ENCODE measurements at regions not wholly inside any gene's neighbourhood (a gene's known extent, or its start where the extent isn't known, plus 50 kb on each side); places are given as distances from the start of the nearest gene placed in this dataset.
"Not testable (repeated sequence)": the region's sequence is repeated elsewhere in the genome, so short reads cannot be mapped to it uniquely, and the experiment has no call there.

GRCh38 chr13:65582160-65582559 is 1648.0 kb downstream of the PCDH9 start:
- peak overlapping the region in 1 of 6 donors; percentile 43 for H3K27ac Mint-ChIP-seq
- ATAC-seq (ENCODE audit: low read depth in 2 of 2) (no peak), DNase-seq (no peak)
- no peak overlapping the region for H3K4me3 Mint-ChIP-seq
- H3K4me1 Mint-ChIP-seq = no peaks in the 10 kb centered on the region
- peaks cover 0 to 4% (median 0%) of the 10 kb centered on the region in 7 donors for H3K9me3 Mint-ChIP-seq
- no peaks in the 10 kb centered on the region for H3K27me3 Mint-ChIP-seq
- no peaks in the 10 kb centered on the region for H3K36me3 Mint-ChIP-seq

- H3K27ac Mint-ChIP-seq; H3K4me1 Mint-ChIP-seq; H3K27me3 Mint-ChIP-seq; H3K4me3 Mint-ChIP-seq; H3K36me3 Mint-ChIP-seq; DNase-seq; ATAC-seq (ENCODE audit: low read depth in 2 of 2): not testable (repeated sequence)
- peaks cover 0 to 13% (median 4%) of the 10 kb centered on the region in 7 donors for H3K9me3 Mint-ChIP-seq
Observed at GRCh38 chr13:65564561-65564960, 1665.6 kb downstream of the PCDH9 start.

DNA sequence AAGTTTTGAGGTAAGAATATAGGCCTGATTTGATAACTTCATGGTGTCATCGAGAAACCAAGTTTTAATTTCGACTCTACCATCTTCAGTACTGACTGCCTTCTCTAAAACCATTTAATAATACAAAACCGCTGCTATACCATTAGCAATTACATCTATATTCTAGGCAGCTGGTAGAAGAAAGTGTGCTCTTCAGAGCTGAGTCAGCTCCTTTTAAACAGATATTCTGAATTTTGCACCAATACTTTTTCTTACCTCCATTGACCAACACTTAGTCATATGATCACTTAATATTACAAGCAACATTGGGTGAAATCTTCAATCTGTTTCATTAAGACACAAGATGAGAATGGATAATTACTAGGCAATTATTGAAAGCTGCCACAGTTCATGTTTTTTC is 1667.8 kb downstream of the PCDH9 start:
- Mint-ChIP-seq H3K9me3 (peaks cover 0 to 9% (median 2%) of the 10 kb centered on the region in 7 donors), H3K27ac (no peak overlapping the region), H3K27me3 (no peaks in the 10 kb centered on the region), H3K4me1 (no peaks in the 10 kb centered on the region), H3K36me3 (no peaks in the 10 kb centered on the region), H3K4me3 (no peak overlapping the region)
- ATAC-seq (ENCODE audit: low read depth in 2 of 2) (no peak), DNase-seq (no peak)

GRCh38 chr13:65560936-65561335 is 1669.2 kb downstream of the PCDH9 start:
- Mint-ChIP-seq H3K4me1 (no peaks in the 10 kb centered on the region), H3K4me3 (no peak overlapping the region), H3K9me3 (peaks cover 0 to 5% (median 2%) of the 10 kb centered on the region in 7 donors), H3K27ac (no peak overlapping the region), H3K27me3 (no peaks in the 10 kb centered on the region), H3K36me3 (no peaks in the 10 kb centered on the region)
- ATAC-seq (ENCODE audit: low read depth in 2 of 2) (no peak), DNase-seq (no peak)

DNA sequence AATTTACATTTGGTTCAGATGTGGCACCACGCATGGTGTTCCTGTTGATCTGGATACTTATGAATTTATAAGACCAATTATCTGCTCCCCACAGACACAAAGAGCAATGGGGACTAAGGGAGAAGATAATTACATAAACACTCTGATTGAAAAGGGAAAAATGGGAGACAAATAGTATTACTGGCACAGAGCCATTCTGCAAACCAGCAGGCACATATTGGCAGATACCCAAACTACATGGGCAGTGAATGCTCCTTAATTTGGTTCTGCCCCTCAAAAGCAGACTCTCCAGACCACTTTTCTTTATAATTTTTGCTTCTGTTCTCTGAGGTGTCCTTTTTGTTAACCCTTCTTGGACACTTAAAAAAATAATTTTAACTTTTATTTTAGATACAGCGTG is 1674.2 kb downstream of the PCDH9 start:
- H3K27ac Mint-ChIP-seq = no peak overlapping the region
- H3K4me1 Mint-ChIP-seq = no peaks in the 10 kb centered on the region
- DNase-seq (no peak), ATAC-seq (ENCODE audit: low read depth in 2 of 2) (no peak)
- no peaks in the 10 kb centered on the region for H3K36me3 Mint-ChIP-seq
- H3K9me3 Mint-ChIP-seq = peaks cover 2 to 14% (median 9%) of the 10 kb centered on the region in 7 donors
- H3K27me3 Mint-ChIP-seq = no peaks in the 10 kb centered on the region
- no peak overlapping the region for H3K4me3 Mint-ChIP-seq

DNA sequence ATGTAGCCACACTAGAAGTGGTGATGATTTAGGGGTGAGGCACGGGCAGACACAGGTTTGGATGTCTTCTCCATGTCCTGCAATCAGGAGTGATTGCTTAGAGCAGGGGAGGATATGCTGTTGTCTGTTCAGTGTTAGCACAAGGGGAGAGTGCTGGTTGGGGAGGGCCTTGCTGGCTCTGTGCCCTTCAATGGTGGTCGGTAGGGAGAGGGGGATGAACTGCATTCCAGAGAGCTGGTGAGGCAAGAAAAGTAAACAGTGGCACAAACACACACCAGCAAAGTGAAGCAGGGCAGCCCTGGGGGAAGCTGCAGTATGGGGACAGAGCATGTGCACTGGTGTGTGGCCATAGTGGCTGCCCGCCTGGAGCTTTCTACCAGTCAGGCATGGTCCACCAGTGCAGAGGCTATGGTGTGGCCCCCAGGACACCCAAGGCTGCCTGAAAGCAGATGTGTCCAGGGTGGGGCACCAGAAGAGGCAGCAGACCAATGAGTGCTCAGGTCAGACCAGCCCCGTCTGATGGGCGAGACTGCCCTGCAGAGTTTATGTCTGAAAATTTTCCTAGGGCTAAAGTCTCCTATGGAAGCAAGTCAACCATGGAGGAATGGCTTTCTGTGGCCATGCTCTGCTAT is 1676.9 kb downstream of the PCDH9 start:
- Mint-ChIP-seq H3K27me3 (no peaks in the 10 kb centered on the region), H3K27ac (no peak overlapping the region), H3K9me3 (peaks cover 7 to 29% (median 10%) of the 10 kb centered on the region in 7 donors), H3K36me3 (no peaks in the 10 kb centered on the region), H3K4me1 (no peaks in the 10 kb centered on the region), H3K4me3 (no peak overlapping the region)
- DNase-seq (no peak), ATAC-seq (ENCODE audit: low read depth in 2 of 2) (no peak)

DNA sequence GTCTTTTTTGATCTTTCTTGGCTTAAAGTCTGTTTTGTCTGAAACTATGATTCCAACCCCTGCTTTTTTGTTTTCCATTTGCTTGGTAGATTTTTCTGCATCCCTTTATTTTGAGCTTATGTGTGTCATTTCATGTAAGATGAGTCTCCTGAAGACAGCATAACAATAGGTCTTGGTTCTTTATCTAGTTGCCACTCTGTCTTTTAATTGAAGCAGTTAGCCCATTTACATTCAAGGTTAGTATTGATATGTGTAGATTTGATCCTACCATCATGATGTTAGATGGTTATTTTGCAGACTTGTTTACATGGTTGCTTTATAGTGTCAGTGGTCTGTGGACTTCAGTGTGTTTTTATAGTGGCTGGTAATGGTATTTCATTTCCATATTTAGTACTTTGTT is 1678.9 kb downstream of the PCDH9 start:
- no peaks in the 10 kb centered on the region for H3K27me3 Mint-ChIP-seq
- H3K9me3 Mint-ChIP-seq = peaks cover 10 to 37% (median 13%) of the 10 kb centered on the region in 7 donors
- no peak overlapping the region for H3K4me3 Mint-ChIP-seq
- no peaks in the 10 kb centered on the region for H3K36me3 Mint-ChIP-seq
- no peak overlapping the region for H3K27ac Mint-ChIP-seq
- H3K4me1 Mint-ChIP-seq = no peaks in the 10 kb centered on the region
- ATAC-seq (ENCODE audit: low read depth in 2 of 2) (no peak), DNase-seq (no peak)

DNA sequence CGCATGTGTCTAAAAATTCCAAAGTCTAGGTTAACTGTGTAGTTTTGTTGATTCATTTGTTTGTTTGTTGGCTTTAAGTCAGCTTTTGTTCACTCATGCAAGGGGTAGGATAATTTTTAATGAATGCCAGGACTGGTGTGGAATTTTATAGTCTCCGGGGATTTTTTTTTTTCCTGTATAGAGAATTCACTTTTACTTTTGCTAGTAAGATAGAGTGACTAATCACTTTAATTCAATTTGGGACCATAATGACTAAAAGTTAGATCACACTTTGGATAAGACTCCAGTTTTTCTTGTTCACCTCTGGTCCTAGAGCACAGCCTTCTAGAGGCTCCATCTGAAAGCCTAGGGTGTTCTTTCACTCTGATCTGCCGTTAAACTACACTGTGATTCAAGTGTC is 1690.0 kb downstream of the PCDH9 start:
- Mint-ChIP-seq H3K4me3 (no peak overlapping the region), H3K27me3 (no peaks in the 10 kb centered on the region), H3K4me1 (no peaks in the 10 kb centered on the region), H3K9me3 (peaks cover 0 to 4% (median 0%) of the 10 kb centered on the region in 7 donors), H3K36me3 (no peaks in the 10 kb centered on the region), H3K27ac (no peak overlapping the region)
- ATAC-seq (ENCODE audit: low read depth in 2 of 2) (no peak), DNase-seq (no peak)

GRCh38 chr13:65535370-65535769 is 1694.8 kb downstream of the PCDH9 start:
- H3K4me1 Mint-ChIP-seq = no peaks in the 10 kb centered on the region
- DNase-seq (no peak), ATAC-seq (ENCODE audit: low read depth in 2 of 2) (no peak)
- peaks cover 0 to 6% (median 0%) of the 10 kb centered on the region in 7 donors for H3K9me3 Mint-ChIP-seq
- H3K27me3 Mint-ChIP-seq = no peaks in the 10 kb centered on the region
- no peak overlapping the region for H3K27ac Mint-ChIP-seq
- H3K36me3 Mint-ChIP-seq = no peaks in the 10 kb centered on the region
- H3K4me3 Mint-ChIP-seq = no peak overlapping the region

DNA sequence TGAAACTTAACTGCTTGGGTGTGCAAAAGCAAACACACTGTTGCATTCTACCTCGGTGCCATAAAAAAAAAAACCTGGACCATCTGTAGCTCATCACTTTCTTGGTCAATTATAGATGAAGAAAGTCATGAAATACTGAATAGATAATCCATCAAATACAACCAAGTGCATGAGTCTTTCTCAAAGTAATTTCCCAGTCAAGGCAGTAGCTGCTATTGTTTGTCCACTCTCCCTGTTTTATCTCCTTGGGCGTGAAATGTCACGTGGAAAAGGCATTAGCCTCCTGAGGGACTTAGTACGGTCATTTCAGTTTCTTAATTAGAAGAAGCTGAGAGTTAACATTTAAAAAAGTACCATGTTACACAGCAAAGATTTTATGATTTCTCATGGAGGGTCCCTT is 1697.9 kb downstream of the PCDH9 start:
- Mint-ChIP-seq H3K27ac (no peak overlapping the region), H3K27me3 (no peaks in the 10 kb centered on the region), H3K36me3 (no peaks in the 10 kb centered on the region), H3K4me1 (no peaks in the 10 kb centered on the region), H3K9me3 (peaks cover 0 to 10% (median 0%) of the 10 kb centered on the region in 7 donors), H3K4me3 (no peak overlapping the region)
- ATAC-seq (ENCODE audit: low read depth in 2 of 2) (no peak), DNase-seq (no peak)

DNA sequence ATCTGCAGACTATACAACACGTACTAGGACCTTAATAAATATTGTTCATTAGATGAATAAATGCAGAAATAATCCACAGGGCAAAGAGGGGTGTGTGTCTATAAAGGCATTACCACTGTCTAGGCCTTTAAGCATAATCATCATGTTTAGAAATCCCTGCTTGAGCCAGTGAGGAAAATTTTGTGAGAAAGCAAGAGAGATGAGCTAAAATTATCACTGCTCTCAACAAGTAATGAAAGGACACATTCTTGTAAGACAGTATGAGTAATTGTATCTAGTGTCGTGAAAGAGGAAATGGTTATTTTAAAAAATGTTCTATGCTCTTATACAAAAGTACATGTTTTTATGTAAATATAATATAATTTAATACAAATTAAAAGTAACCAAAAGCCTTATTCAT is 1699.4 kb downstream of the PCDH9 start:
- H3K27ac Mint-ChIP-seq = no peak overlapping the region
- H3K4me3 Mint-ChIP-seq = no peak overlapping the region
- ATAC-seq (ENCODE audit: low read depth in 2 of 2) = no peak
- DNase-seq = no peak
- H3K36me3 Mint-ChIP-seq = no peaks in the 10 kb centered on the region
- H3K27me3 Mint-ChIP-seq = no peaks in the 10 kb centered on the region
- no peaks in the 10 kb centered on the region for H3K4me1 Mint-ChIP-seq
- H3K9me3 Mint-ChIP-seq = peaks cover 0 to 14% (median 0%) of the 10 kb centered on the region in 7 donors

- Mint-ChIP-seq H3K27me3 (no peaks in the 10 kb centered on the region), H3K27ac (no peak overlapping the region), H3K4me1 (no peaks in the 10 kb centered on the region), H3K4me3 (no peak overlapping the region), H3K36me3 (no peaks in the 10 kb centered on the region), H3K9me3 (peaks cover 0 to 14% (median 0%) of the 10 kb centered on the region in 7 donors)
- ATAC-seq (ENCODE audit: low read depth in 2 of 2) (no peak), DNase-seq (no peak)
Observed at GRCh38 chr13:65529541-65529940, 1700.6 kb downstream of the PCDH9 start.

DNA sequence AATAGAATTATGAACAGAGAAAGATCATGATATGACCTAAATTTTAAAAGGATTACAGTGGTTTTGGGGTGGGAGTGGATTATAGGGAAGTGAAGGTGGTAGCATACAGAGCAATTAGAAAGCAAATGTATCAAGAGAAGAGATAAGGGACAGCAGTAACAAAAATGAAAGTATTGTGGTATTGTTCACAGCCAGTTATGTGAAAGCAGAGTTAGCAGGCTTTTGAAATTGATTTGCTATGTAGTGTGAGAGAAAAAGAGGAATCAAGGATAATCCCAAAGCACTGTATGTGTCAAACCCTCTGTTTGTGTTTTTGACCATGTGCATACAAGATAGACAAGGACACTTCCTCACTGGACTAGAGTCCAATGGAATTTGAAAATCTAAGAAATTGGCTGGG is 1721.4 kb downstream of the PCDH9 start:
- no peaks in the 10 kb centered on the region for H3K36me3 Mint-ChIP-seq
- H3K27ac Mint-ChIP-seq = no peak overlapping the region
- H3K9me3 Mint-ChIP-seq = peaks cover 0 to 17% (median 4%) of the 10 kb centered on the region in 7 donors
- no peak overlapping the region for H3K4me3 Mint-ChIP-seq
- no peaks in the 10 kb centered on the region for H3K27me3 Mint-ChIP-seq
- no peak for ATAC-seq (ENCODE audit: low read depth in 2 of 2)
- DNase-seq = no peak
- H3K4me1 Mint-ChIP-seq = no peaks in the 10 kb centered on the region

DNA sequence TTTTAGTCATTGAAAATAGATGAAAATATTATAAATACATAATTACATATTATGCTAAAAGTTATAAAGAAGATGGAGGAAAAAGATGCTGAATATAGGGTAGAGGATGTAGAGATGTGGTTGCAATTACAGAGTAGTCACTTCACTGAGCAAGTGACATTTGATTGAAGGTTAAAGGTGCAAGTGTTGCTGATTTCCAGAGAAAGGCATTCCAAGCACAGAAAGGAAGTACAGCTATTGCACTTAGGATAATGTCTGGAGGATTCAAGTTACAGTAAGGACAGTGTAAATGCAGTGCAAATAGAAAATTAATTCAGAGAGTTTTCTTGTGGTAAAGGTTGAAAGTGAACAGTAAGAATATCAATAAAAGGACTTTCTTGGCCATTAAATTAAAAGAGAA is 1721.8 kb downstream of the PCDH9 start:
- Mint-ChIP-seq H3K9me3 (peaks cover 0 to 16% (median 4%) of the 10 kb centered on the region in 7 donors), H3K27me3 (no peaks in the 10 kb centered on the region), H3K36me3 (no peaks in the 10 kb centered on the region), H3K4me3 (no peak overlapping the region), H3K4me1 (no peaks in the 10 kb centered on the region), H3K27ac (no peak overlapping the region)
- no peak for DNase-seq
- ATAC-seq (ENCODE audit: low read depth in 2 of 2) = no peak

DNA sequence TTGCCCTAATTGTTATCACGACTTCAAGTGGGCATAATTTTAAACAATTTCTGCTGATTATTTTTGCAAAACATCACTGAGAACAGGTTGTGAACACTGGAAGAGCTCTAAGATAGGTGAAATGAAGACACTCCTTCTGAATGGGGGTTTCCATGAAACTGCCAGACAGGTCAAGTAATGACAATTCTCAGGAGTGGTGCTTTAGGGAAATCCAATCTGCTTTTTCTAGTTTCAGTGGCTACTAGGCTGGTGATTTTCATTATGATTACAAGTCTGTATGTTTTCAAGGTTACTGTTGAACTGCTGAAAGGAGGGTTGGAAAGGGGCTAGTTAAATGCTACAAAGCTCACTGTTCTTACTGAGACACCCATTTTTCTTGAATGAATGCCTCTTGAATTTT is 1724.2 kb downstream of the PCDH9 start:
- peaks cover 4 to 12% (median 5%) of the 10 kb centered on the region in 7 donors for H3K9me3 Mint-ChIP-seq
- no peaks in the 10 kb centered on the region for H3K36me3 Mint-ChIP-seq
- H3K27me3 Mint-ChIP-seq = no peaks in the 10 kb centered on the region
- no peak for DNase-seq
- no peak overlapping the region for H3K27ac Mint-ChIP-seq
- no peak for ATAC-seq (ENCODE audit: low read depth in 2 of 2)
- no peak overlapping the region for H3K4me3 Mint-ChIP-seq
- H3K4me1 Mint-ChIP-seq = no peaks in the 10 kb centered on the region
